ENCODE measurements at regions not wholly inside any gene's neighbourhood (a gene's known extent, or its start where the extent isn't known, plus 50 kb on each side); places are given as distances from the start of the nearest gene placed in this dataset.

- no peak for DNase-seq
These were observed 77.8 kb downstream of the DLL1 start for GRCh38 chr6:170212956-170213636.

- no peak for DNase-seq
These were observed 78.7 kb downstream of the DLL1 start for GRCh38 chr6:170212051-170212756.

GRCh38 chr6:170211404-170212025 lies 79.4 kb downstream of the DLL1 start:
- DNase-seq = no peak

- DNase-seq = no peak
These were observed 80.1 kb downstream of the DLL1 start for GRCh38 chr6:170210651-170211403.

DNA sequence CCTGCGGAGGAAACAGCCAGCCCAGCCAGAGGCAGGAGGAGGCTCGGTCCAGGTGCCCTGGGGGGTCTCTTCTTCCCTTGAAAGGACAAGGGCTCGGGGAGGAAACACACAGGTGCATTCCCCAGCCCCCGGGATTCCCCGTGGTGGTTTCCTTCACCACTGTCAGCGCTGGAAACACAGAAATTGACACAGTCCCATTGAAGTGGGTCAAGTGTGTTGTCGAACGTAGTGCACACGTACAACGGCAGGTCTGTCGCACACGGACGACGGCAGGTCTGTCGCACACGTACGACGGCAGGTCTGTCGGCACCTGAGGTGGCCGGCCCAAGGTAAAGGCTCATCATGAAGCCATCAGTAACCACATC lies 80.9 kb downstream of the DLL1 start:
- DNase-seq = no peak

DNA sequence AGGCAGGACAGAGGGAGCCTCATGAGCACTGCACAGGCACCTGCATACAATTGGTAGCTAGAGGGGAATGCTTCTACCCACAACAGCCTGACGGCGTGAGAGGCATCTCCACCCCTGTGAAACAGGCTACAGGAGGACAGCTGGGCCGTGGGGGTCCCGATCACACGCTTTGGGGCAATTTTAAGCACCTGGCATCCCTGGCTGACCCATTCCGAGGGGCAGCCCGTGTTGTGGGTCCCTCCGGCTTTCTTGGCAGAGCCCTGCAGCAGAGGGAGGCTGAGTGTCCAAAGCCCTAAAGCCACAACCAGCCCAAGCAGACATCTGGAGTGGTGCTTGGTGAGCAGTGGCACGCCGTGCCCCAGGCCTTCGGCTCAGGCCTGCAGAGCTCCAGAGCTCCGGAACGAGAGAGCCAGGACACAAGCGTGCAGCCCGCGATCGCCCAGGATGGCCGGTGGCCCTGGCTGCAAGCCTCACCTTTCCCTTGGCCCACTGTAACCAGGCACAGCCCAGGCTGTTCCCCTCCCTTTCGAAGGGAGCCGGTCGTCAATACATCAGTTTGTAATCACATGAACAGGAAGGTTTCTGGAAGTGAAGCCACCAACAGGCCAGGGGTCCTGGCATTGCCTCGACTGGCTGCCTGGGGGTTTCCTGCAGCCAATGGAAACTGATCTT lies 81.4 kb downstream of the DLL1 start:
- no peak for DNase-seq

- no peak for DNase-seq
These were observed 82.1 kb downstream of the DLL1 start for GRCh38 chr6:170208651-170209353.

DNA sequence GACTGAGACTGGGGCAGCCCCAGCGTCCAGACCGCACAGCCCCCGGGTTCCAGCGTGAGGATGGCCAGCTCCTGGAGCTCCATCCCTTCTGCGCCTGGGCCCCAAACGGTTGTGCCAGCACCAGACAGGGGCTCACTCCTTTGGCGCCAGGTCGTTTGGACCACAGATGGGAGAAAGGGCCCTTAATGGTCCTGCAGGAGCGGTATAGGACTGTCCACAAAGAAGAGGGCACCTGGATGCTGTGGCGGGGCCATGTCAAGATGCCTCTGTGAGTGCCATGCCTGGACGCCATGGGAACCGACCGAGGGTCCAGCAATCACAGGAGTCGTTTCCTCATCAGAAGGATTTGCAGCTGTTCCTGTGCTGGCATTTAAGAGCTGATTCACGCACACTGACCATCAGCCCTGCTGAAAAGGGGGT lies 82.7 kb downstream of the DLL1 start:
- DNase-seq = no peak

DNA sequence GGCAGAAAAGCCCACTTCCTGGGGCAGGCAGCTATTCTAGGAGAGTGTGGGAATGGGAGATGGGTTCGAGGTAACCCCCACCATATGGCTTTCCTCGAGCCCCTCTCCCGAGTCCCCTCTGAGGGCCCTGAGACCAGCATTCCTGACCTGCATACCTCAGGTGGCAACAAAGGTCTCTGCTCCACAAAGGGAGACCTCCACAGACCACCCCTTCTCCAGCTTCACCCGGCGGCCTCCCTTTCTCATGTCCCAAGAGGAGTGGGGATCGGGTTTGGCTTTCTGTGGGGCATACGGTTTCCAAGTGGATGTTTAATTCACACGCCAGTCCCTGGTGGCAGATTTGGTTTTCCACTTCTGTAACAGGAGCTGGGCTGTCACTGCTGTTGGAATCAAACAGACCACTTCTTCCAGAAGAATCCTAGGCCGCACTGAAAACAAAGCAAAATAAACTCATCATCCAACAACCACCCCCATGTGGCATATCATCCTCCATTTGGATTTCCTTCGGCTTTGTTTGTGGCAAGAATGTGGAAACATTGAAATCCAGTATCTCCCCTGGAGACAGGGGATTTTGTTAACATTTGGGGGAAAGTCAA lies 83.2 kb downstream of the DLL1 start:
- no peak for DNase-seq

DNA sequence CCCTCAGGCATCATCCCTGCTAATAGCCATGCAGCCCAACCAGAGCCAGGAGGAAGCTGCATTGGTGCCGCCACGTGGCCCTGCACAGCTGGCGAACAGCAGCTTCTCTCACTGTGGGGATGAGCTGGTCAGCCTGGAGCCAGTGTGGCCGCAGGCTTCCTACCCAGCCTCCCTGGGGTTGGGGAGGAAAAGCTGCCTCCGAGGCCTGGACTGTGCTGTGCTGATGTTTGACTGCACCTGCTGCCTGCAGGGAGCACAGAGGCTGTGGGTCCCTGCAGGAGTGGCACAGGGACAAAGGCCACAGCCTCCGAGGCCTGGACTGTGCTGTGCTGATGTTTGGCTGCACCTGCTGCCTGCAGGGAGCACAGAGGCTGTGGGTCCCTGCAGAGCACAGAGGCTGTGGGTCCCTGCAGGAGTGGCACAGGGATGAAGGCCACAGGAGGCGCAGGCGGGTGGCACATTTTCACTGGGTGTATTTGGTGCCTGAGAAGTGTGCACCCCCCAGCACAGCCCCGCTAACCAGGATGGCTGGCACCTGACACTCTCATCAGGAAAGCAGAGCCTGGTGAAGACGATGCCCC lies 83.9 kb downstream of the DLL1 start:
- no peak for DNase-seq

GRCh38 chr6:170206317-170206621 lies 84.6 kb downstream of the DLL1 start:
- no peak for DNase-seq

GRCh38 chr6:170205534-170206316 lies 85.2 kb downstream of the DLL1 start:
- DNase-seq = no peak

DNA sequence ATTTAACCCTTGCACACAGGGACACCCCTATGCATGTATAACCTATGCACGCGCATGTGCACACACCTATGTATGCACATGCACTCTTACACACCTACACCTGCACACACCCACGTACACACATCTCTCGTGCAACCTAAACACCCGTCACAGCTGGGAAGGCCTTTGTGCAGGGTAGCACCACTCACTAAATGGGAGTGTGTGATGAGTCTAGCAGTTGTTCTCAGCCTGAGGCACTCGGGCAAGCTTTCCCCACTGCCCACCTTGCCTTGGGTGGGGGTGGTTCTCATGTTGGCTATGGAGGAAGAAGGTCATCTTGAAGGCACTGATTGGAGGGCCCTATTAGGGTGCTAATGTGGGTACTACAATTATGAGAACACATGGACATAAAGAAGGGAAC lies 85.8 kb downstream of the DLL1 start:
- no peak for DNase-seq

GRCh38 chr6:170203212-170203611 lies 87.7 kb downstream of the DLL1 start:
- DNase-seq = no peak

- DNase-seq = no peak
These were observed 88.3 kb downstream of the DLL1 start for GRCh38 chr6:170202416-170203135.

GRCh38 chr6:170201361-170201760 lies 89.5 kb downstream of the DLL1 start:
- DNase-seq = no peak

- DNase-seq = no peak
These were observed 90.4 kb downstream of the DLL1 start for GRCh38 chr6:170200458-170200891.

- no peak for DNase-seq
These were observed 91.2 kb downstream of the DLL1 start for GRCh38 chr6:170199716-170200115.

DNA sequence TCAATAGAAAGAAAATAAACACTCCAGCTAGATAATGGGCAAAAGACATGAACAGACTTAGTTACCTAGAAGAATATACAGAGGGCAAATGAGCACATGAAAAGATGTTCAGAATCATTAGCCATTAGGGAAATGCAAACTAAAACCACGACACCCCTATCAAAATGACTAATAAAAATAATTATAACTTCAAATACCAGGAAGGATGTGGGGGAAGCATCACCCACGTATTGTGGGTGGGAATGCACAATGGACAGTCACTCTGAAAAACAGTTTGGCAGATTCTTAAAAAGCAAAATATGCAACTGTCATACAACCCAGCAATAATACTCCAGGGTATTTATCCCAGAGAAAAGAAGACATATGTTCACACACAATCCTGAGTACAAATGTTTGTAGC lies 92.6 kb downstream of the DLL1 start:
- no peak for DNase-seq

GRCh38 chr6:170193326-170193821 lies 97.5 kb downstream of the DLL1 start:
- no peak for DNase-seq

All from COR-L47 (cell line).